GM19351 (cell line): ENCODE measurements at regions not wholly inside any gene's neighbourhood (a gene's known extent, or its start where the extent isn't known, plus 50 kb on each side); places are given as distances from the start of the nearest gene placed in this dataset.
"Not testable (repeated sequence)": the region's sequence is repeated elsewhere in the genome, so short reads cannot be mapped to it uniquely, and the experiment has no call there.

Experiments
- ATAC-seq: cut with Tn5 transposase; IDR thresholded peaks from one replicate; pipeline ENCODE4 v1.9.1; 2021; ENCODE audit warnings: mild to moderate bottlenecking, moderate library complexity; ENCODE audit not compliant: unreplicated experiment

DNA sequence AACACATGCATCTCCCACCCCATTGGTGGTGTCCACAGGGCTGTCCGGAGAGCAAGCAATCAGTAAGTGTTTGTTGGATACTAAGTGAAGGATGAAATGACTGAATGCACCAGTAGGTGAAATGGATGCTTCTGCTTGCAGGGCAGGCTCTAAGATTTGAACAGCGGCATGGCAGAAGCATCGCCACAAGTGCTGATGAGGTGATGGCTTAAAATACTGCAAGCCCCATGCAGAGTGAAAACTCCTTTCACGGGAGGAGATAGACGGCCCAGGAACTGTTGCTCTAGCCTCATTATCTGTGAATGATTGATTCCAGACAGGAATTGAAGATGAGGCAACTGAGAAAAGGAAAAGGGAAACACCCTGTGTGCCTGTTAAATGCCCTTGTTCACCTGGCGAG is 158.9 kb downstream of the LY86 start:
- no peak for ATAC-seq

DNA sequence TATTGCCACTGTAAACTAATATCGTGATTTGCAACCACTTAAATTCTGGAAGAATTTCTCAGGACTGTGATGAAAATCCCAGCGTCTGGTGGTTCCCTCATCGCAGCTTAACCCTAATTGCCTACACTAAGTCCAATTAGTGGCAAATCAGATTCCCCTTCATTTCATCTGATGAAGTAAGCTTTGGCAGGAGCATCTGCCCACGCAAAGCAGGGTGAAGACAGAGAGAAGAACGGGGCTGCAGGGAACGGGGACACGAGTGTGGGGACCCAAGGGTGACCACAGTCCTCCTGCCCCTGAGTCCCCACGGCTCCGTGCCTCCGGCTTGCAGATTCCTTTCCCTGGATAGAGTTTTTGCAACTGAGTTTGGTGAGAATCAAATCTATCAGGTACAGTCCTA is 159.5 kb downstream of the LY86 start:
- no peak for ATAC-seq

DNA sequence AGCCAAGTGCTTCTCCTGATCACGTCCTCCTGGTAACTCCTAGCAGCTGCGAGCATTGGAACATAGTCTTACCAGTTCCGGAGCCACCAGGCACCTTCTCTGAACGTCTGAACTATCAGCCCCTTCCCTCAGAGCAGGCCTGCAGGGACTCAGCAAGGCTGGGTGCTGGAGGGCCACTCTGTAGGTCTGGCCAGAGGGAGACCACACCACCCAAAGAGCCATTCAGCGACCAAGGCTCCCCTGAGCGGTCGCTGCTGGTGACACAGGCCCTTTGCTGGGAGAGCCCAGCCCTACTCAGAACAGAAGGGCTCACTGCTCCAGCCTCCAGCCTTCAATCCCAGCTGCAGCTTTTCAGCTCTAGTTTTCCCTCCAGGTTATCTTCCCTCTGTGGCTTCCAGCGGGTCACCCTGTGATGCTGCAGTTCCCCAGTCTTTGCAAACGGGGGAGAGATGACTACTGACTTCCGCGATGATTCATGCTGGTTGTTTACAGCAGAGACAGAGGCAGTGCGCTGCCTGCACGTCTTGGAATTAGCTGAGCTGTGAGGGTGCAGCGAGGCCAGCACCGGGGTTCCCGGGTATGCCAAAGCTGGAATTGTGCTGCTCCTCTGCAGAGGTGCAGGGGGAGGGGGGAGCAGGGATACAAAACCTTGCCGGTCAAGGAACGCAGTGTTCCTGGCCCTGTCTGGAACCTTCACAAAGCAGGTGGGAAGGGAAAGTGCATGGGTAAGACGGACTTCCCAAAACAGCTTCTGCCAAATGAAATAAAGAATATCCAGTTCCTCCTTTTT is 161.4 kb downstream of the LY86 start:
- no peak for ATAC-seq

DNA sequence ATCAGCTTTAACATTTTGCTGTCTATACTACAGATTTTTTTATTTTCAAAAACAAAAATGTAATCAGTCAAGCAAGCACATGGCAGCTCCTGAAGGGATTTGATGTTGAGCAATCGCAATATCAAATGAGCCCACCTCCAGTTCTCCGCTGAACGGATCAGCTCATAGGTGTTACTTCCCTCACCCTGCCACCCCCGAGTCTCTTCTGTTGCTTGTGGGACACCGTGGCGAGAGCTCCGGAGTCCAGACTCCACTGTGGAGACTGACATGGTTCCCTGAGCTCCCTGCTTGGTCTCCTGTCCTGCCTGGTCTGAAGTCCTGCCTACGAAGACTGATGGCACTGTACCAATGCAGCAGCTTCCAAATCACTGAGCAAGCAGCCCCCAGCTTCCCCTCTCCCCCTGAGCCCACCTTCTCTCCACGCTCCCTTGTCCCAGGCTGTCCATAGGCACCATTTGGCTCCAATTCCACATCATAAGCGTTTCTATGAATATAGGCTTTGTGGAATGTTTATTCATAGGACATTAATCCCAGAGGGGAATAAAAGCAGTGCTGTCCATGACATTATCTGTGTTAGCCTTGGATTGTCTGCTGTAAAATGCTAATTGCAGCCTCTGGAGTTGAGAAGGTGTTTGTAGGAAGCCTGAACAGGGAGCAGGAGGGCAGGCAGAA is 162.2 kb downstream of the LY86 start:
- ATAC-seq: no peak

DNA sequence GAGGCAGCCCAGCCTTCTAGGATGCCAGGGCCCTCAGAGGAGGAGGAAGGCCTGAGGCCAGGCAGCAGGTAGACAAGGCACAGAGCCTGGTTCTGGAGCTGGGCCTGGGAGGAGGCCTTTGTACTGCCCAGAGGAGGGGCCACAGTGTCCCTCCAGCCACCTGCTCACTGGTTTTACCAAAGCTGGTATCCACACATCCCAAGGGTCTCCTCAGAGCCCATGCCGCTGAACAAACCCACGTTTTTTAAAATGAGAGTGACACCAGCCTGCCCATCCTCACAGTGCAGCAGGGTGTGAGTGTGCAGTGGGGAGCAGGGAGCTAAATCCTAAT is 162.7 kb downstream of the LY86 start:
- no peak for ATAC-seq

DNA sequence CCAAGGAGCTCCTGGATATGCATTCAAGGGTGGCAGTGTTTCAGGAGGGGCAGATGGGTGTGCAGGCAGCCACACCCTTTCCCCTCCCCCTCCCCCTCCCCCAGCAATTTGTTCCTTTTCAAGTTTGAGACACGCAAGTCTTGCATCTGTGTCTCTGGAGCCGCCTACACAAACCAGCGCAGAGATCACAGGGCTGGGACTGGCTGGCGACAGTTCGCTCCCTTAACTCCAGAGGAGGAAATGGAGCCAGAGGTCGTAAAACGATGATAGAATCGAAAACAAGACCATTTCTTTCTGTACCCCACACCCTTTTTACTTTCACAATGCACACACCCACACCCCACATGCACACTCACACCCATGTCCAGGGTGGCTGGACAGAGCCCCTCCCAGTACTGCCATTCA is 163.1 kb downstream of the LY86 start:
- ATAC-seq: no peak

DNA sequence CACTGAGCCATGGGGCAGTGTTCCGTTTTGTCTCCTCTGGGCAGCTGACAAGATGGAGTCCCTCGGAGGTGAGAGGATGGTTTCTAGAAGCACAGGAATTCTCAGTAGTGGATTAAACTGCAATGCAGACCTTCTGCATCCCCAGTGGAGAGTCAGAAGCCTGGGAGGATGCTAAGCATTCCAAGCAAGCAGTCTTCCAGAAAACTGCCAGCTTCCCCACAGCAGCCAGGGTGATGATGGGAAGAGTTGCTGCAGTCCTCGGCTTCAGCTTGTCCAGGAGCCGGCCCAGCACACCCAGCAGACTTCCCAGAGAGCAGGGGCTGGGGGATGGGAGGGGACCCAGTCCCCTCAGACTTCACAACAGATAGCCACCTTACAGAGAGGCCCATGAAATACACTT is 163.6 kb downstream of the LY86 start:
- ATAC-seq: no peak

DNA sequence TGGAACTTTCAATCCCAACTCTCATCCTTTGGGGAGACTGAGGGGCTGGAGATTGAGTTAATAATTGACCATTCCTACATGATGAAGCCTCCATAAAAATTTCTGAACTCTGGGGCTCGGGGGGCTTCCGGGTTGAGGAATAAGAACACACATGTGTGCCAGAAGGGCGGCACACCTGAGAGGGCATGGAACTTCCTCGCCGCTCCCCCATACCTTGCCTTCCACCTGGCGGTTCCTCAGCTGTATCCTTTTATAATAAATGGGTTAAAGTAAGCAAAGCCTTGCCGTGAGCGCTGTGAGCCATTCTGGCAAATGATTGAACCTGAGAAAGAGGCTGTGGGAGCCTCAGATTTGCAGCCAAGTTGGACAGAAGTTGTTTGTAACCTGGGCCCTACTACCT is 164.8 kb downstream of the LY86 start:
- no peak for ATAC-seq

DNA sequence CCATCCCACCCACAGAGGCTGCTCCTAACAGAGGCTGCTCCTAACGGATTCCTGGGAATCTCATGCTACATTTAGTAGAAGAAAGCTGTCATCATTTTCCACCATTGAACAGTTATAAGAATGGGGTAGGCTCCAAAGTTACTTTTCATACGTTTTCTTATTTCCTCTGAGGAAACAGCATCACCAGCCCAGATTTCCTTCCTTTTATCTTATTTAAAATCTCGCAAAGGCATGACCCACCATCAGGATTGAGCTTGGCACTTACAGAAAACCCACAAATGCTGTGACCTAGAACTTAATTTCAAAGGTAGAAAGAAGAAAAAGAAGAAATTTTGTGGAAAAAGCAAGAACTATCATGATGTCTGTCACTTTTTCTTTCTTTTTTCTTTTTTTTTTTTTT is 168.0 kb downstream of the LY86 start:
- ATAC-seq: no peak

DNA sequence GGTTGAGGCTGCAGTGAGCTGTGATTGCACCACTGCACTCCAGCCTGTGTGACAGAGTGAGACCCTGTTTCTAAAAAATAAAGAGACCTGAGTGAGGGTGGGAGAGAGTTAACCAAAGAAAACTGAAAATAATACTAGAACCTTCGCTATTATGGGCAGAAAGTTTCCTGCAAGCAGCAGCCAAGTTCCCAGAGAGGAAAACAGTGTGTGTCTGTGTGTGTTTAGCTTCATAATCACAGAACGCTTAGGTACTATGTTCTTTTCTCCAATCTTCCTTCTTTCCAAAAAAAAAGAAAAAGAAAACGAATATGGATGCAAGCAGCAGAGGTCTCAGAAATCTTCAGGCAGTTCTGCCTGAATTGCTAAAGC is 170.0 kb downstream of the LY86 start:
- no peak for ATAC-seq

DNA sequence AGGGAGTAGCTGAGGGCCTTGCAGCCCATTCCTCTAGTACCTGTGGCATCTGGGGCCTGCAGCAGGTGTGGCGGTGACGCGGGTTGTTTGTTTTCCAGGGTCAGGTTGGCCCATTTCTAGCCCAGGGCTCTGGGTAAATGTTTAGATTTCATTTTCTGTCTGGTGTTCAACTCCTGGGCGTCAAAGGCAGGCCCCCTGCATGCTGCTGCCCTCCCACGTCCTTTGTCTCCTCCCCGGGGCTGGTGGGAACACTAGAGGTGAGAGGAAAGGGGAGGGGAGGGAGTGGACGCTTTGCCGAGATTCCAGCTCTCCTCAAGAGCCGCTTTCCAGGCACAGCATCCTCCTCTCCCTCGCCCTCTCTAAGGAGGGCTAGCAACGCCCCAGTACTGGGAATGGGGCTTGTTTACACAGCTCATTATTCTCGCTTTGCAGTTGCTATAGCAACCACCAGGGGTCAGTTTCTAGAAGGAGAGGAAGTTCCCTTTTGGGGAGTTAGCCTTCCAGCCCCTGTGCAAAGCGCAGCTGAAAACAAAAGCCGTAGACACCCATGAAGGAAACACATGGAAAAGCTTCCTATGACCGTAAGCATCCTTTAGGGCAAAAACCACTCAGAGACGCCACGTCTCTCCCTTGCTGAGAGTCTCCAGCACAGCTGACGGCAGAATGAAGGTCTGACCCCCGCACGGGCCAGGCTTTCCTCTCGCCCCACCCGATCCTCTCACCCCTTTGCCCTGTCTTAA is 170.6 kb downstream of the LY86 start:
- peak; percentile 94 for ATAC-seq

DNA sequence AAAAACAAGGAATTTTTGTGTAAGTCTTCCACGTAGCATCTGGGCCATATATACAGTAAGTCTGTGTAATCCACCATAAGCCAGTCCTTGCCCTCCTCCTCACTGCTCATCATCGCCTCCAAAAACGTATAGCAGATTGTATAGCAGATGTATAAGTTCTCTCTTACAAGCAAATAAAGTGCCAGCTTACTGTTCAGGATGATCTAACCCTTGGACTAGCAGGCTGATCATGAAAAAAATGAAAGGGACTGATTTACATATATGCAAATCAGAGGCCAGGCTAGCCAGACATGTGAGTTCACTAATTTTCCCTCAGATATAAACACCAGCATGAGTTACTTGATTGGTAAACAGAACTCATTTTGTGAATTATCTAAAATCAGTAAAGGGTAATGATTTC is 171.5 kb downstream of the LY86 start:
- ATAC-seq: no peak

DNA sequence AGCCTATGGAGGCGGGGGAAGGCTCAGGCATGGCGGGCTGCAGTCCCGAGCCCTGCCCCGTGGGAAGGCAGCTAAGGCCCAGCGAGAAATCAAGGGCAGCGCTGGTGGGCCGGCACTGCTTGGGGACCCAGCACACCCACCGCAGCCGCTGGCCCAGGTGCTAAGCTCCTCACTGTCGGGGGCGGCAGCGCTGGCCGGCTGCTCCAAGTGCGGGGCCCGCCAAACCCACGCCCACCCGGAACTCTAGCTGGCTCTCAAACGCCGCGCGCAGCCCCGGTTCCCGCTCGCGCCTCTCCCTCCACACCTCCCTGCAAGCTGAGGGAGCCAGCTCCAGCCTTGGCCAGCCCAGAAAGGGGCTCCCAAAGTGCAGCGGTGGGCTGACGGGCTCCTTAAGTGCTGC is 174.0 kb downstream of the LY86 start:
- not testable (repeated sequence) for ATAC-seq

DNA sequence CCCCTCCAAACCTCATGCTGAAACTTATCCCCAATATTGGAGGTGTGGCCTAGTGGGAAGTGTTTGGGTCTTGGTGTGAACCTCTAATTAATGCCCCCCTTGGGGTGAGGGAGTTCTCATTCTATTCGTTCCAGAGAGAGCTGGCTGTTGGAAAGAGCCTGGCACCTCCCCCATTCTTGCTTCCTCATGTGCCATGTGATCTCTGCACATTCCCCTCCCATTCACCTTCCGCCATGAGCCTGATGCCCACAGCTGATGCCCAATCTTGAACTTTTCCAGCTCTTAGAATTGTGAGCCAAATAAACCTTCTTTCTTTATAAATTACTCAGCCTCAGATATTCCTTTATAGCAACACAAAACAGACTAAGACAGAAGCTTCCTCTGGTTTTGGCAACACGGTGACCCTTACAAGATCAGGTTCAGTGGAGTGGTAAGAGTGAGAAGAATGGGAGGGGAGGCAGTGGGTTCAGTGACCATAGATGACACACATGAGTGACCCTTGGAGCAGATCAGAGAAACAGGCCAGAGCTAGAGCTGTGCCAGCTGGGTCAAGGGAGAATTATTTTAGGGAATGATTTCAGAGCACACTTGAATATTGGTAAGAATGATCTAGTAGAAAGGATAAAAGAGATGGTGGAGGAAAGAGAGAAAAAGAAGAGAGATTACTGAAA is 176.4 kb downstream of the LY86 start:
- ATAC-seq: no peak

DNA sequence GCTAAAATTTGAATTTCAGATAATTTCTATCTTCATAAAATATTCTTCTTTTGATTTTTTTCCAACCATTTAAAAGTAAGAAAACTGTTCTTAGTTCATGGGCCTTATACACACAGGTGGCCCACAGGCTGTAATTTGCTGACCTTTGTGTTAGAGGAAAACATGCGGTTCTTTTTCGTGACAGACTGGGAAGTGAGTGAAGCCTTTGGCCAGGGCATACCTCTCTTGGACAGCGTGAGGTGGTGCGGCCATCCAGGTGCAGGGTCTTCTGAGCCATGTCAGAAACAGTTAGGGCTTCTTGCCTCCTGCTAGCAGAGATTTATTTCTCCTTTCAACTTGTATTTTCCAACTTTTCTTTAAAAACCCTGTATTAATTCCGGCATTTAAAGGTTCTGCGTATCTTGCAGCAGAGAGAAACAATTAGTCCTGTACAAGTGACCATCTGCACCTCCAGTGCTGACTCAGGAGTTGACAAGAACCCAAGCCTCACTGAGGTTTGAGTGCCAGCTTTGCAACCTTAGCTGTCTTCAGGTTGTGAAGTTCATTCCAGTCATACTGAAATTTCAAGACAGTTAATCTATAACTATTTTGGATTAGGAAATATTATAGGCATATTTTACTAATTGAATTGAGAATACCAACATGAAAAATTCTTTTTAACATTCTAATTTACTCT is 177.8 kb downstream of the LY86 start:
- ATAC-seq: no peak

DNA sequence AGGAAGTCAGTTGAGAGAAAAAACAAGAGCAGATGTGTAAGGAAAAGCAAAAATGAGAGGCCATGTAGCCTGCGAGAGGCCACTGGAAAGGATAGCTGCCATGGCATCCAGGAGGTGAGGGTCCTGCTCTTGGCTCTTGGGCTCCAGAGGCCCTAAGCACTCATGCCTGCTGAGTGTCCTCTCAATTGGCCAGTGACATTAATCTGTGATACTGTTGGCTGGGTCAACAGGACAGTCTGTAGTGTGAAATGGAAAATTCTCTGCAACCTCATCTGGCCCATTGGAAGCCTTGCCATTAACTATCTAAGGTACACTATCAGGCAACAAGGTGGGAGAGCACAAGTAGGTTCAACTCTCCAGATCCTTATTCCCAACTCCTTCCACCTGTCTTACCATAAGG is 180.9 kb downstream of the LY86 start:
- no peak for ATAC-seq

DNA sequence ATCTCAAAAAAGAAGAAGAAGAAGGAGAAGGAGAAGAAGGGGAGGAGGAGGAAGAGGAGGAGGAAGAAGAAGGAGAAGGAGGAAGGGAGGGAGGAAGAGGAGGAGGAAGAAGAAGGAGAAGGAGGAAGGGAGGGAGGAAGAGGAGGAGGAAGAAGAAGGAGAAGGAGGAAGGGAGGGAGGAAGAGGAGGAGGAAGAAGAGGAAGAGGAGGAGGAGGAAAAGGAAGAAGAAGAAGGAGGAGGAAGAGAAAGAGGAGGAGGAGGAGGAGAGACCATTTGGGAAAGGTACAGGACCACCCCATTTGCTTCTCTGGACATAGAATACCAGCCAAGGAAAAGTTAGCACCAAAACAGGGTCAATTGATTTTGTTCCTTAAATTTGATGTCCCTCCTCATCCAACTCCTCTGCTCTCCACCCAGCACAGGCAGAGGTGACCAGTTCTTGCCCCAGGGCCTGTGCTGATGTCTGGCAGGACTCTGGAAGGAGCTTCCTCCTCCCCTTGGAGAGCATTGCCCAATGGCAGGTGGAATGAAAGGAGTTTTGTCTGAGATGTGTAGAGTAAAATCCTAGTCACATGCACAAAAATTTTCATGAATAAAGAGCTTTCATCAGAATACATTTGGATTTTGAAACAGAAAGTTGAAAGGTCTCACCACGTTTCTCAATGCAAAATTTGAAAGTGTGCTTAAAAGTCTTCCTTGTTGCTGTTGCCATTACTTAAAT is 182.9 kb downstream of the LY86 start:
- ATAC-seq: no peak

DNA sequence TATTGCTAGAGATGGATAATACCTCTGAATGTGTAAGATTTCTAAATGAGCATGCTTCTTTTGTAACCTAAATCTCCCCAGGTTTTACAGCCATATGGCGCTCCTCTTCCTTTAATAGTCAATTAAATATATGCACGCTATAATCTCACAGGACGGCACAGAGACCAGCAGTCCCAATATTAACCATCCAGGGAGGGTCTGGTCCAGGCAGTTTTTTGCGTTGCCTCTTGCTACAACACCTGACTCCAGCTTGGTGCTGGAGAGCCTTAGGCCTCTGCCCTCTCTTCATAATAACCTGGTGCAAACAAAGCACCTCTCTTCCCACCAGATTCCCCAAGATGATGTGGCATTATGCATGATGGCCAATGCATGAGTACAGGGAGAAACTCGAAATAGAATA is 183.4 kb downstream of the LY86 start:
- no peak for ATAC-seq

DNA sequence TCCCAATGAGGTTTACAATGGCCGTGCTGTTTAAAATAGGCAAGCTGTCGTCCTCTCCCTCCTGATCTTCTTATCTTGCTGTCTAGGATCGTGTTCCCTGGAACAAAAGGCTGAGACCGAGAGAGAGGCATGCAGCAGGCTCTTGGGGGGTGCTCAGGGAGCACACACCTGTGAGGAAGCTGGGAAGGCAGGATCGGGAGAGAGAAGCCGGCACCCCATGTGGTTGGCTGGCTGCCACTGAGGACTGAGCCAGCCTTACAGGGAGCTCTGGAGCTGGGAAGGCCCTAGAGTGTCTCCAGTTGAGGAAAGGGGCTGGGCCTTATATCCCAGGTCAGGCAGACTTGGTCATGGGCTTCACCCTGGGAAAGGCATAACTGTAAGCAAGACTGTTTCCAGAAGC is 184.2 kb downstream of the LY86 start:
- no peak for ATAC-seq

DNA sequence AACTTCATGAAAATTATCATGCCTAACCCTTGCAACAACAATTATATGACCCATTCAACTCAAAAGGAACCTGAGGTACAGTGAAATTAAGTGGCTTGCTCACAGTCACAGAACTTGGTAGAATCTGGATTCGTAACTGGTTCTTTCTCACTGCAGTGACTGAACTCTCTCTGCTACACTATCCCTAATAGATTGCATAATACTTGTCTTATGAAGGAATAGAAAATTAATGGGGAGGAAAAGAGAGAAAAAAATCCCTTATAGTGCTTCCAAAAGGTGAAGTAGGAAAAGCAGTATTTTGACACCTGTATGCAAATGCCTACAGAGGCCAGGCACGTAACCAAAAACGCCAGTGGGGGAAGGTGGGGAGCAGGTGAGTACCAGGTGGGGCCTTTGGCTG is 186.6 kb downstream of the LY86 start:
- ATAC-seq: no peak

DNA sequence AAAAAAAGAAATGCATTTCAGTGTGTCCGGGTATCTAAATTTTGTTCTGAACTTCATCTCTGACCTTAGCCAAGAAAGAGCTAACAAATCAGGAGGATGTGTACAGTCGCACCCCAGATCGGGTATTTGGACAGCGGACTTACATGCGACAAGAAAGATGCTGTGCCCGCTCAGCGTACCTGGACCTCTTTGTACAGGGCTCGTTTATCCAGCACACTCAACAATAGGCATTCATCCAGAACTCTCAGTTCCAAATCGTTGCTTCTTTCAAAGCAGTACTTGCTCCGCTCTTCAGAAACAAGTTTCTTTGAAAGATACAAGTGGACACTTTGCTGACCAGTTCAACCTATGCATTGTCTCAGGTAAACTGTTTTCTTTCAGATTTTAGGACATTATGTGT is 191.7 kb downstream of the LY86 start:
- no peak for ATAC-seq
